Neural progenitor cell (in vitro differentiated cells): ENCODE measurements at regions not wholly inside any gene's neighbourhood (a gene's known extent, or its start where the extent isn't known, plus 50 kb on each side); places are given as distances from the start of the nearest gene placed in this dataset.

Experiments used
- DNase-seq: peaks from one replicate; pipeline ENCODE4 v3.0.0-alpha.2; 2016; ENCODE audit warnings: low spot score
- H2AFZ ChIP-seq: fragments of 200-600 bp; sonication (generic); replicated peaks from 2 replicates; pipeline ENCODE4 v1.6.1; 2016; ENCODE audit warnings: antibody characterized with exemption
- H3F3A ChIP-seq: fragments of 200-600 bp; sonication (generic); 2 replicates; pipeline ENCODE4 v1.6.1; 2016; ENCODE audit warnings: antibody characterized with exemption, low read depth
- H3K27ac ChIP-seq: fragments of 200-600 bp; sonication (generic); 2 replicates; pipeline ENCODE4 v1.5.1; 2016; ENCODE audit warnings: mild to moderate bottlenecking
- H3K27me3 ChIP-seq: fragments of 200-600 bp; sonication (generic); 2 replicates; pipeline ENCODE4 v1.6.1; 2016; ENCODE audit warnings: mild to moderate bottlenecking, moderate library complexity
- H3K36me3 ChIP-seq: fragments of 200-600 bp; sonication (generic); 2 replicates; pipeline ENCODE4 v1.5.1; 2016
- H3K4me1 ChIP-seq: fragments of 200-600 bp; sonication (generic); 2 replicates; pipeline ENCODE4 v1.6.1; 2016; ENCODE audit warnings: mixed run types
- H3K4me2 ChIP-seq: fragments of 200-600 bp; sonication (generic); 2 replicates; pipeline ENCODE4 v1.6.1; 2016
- H3K4me3 ChIP-seq: fragments of 200-600 bp; sonication (generic); 2 replicates; pipeline ENCODE4 v1.5.1; 2016
- H3K79me2 ChIP-seq: fragments of 200-600 bp; sonication (generic); 2 replicates; pipeline ENCODE4 v1.6.1; 2016; ENCODE audit warnings: low read depth
- H3K9ac ChIP-seq: fragments of 200-600 bp; sonication (generic); 2 replicates; pipeline ENCODE4 v1.6.1; 2016
- H3K9me3 ChIP-seq: fragments of 200-600 bp; sonication (generic); 2 replicates; pipeline ENCODE4 v1.5.1; 2016; ENCODE audit warnings: low read depth
- H4K20me1 ChIP-seq: fragments of 200-600 bp; sonication (generic); 2 replicates; pipeline ENCODE4 v1.6.1; 2016; ENCODE audit warnings: low read depth
- H3K27ac Mint-ChIP-seq: 3 replicates; pipeline ENCODE4 v1.8.0; 2021; ENCODE audit warnings: mixed read lengths
- H3K27me3 Mint-ChIP-seq: 2 replicates; pipeline ENCODE4 v1.8.0; 2022; ENCODE audit warnings: low read depth, mild to moderate bottlenecking, inconsistent platforms, moderate library complexity, mixed read lengths; ENCODE audit not compliant: insufficient read depth
- H3K36me3 Mint-ChIP-seq: 3 replicates; pipeline ENCODE4 v1.8.0; 2021; ENCODE audit warnings: mixed read lengths
- H3K4me1 Mint-ChIP-seq: 3 replicates; pipeline ENCODE4 v1.8.0; 2021; ENCODE audit warnings: mixed read lengths
- H3K4me3 Mint-ChIP-seq: 3 replicates; pipeline ENCODE4 v1.8.0; 2021; ENCODE audit warnings: mild to moderate bottlenecking, moderate library complexity, mixed read lengths
- H3K9me3 Mint-ChIP-seq: 3 replicates; pipeline ENCODE4 v1.8.0; 2020; ENCODE audit warnings: mixed read lengths
- EZH2 ChIP-seq: fragments of 200-600 bp; sonication (generic); IDR thresholded peaks from 2 replicates; pipeline ENCODE4 v1.6.1; 2017; ENCODE audit warnings: antibody characterized with exemption, mild to moderate bottlenecking, moderate library complexity
- EZH2phosphoT487 ChIP-seq: fragments of 200-600 bp; sonication (generic); IDR thresholded peaks from 2 replicates; pipeline ENCODE4 v1.6.1; 2017; ENCODE audit warnings: antibody characterized with exemption
- TF ChIP-seq, protein P1 (sequence below): fragments of 200-600 bp; sonication (generic); IDR thresholded peaks from 2 replicates; pipeline ENCODE4 v1.5.1; 2017; ENCODE audit warnings: antibody characterized with exemption, mild to moderate bottlenecking

DNA sequence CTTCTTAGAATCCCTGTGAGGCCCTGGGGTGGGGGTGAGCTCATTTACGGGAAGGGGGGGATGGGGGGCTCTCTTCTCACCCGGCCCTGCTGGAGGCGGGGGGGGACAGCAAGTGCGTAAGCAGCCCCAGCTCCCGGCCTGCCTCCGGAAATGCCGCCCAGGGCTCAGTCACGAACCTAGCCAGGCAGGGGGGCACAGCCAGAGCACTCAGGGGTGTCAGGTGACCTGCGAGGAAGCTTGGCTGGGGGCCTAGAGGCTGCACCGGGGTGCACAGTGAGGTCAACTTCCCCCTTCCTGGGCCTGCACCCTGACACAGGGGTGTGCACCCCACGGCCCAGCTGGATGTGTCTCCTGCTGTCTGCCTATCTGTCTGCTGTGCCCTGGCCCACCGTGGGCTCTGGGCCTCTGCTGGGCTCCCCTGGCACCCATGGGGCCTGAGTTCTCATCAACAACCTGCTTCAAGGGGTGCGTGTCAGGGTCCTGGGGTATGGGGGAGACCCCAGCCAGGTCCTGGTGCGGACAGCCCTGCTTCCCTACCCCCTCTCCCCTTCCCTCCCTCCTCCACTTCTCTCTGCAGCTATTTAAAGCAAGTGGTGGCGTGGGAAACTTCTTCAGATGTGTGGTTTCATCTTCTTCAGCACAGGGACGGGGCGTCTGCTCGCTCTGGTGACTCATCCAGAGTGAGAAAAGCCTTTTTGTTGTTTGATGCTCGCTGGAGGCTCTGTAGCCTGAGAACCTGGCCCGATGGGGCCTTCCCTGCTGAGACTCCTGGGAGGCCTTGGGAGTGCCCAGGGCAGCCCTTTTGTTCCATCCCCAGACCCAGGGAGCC lies 92.5 kb upstream of the RUNX3 start:
- no peaks in the 10 kb centered on the region for H3K36me3 Mint-ChIP-seq

DNA sequence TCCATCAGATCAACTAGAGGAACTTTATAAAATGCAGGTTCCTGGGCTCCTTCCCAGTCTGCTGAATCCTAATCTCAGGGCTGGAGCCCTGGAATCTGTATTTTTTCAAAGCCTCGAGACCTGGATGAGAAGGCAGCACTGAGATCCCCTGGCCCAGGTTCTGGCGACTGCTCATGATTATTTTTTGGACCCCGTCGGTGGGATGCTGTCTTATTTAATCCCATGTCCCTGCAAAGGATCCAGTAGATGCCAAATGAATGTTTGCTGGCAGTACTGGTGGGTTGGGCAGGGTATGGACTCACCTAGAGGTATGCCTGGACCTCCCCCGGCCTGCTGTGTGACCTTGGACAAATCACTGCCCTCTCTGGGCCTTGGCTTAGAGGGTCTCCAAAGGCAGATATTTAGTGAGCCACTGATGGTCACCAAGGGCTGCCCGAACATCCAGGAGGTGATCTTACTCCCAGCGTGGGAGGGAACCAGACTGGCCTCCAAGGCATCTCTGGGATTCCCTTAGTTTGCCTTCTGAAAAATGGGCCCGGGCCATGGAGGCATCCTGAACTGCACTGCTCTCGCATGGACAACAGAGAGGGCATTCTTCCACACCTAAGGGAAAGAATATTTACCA lies 91.6 kb upstream of the RUNX3 start:
- Histone ChIP-seq H3F3A (peaks cover 5% of the 10 kb centered on the region), H3K4me2 (no peak overlapping the region), H3K9me3 (no peaks in the 10 kb centered on the region), H3K79me2 (no peaks in the 10 kb centered on the region), H3K27me3 (no peaks in the 10 kb centered on the region), H3K4me3 (no peak overlapping the region), H3K4me1 (peaks cover 14% of the 10 kb centered on the region), H3K27ac (no peak overlapping the region), H3K9ac (no peak overlapping the region), H3K36me3 (no peaks in the 10 kb centered on the region), H2AFZ (no peak overlapping the region), H4K20me1 (no peaks in the 10 kb centered on the region)
- H3K9me3 Mint-ChIP-seq, result peaks cover 4% of the 10 kb centered on the region
- no peak overlapping the region for H3K27ac Mint-ChIP-seq
- H3K4me1 Mint-ChIP-seq, result peaks cover 28% of the 10 kb centered on the region
- DNase-seq, result no peak
- TF ChIP-seq EZH2phosphoT487, result no peak
- TF ChIP-seq, protein P1, sequence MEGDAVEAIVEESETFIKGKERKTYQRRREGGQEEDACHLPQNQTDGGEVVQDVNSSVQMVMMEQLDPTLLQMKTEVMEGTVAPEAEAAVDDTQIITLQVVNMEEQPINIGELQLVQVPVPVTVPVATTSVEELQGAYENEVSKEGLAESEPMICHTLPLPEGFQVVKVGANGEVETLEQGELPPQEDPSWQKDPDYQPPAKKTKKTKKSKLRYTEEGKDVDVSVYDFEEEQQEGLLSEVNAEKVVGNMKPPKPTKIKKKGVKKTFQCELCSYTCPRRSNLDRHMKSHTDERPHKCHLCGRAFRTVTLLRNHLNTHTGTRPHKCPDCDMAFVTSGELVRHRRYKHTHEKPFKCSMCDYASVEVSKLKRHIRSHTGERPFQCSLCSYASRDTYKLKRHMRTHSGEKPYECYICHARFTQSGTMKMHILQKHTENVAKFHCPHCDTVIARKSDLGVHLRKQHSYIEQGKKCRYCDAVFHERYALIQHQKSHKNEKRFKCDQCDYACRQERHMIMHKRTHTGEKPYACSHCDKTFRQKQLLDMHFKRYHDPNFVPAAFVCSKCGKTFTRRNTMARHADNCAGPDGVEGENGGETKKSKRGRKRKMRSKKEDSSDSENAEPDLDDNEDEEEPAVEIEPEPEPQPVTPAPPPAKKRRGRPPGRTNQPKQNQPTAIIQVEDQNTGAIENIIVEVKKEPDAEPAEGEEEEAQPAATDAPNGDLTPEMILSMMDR, result no peak
- TF ChIP-seq EZH2, result no peak
- H3K27me3 Mint-ChIP-seq, result peaks cover 9% of the 10 kb centered on the region
- no peak overlapping the region for H3K4me3 Mint-ChIP-seq
- H3K36me3 Mint-ChIP-seq, result no peaks in the 10 kb centered on the region

More for the DNA sequence above, 92.5 kb upstream of the RUNX3 start:
- Histone ChIP-seq H3K9me3 (no peaks in the 10 kb centered on the region), H3K4me1 (peaks cover 16% of the 10 kb centered on the region), H4K20me1 (no peaks in the 10 kb centered on the region), H3F3A (peaks cover 5% of the 10 kb centered on the region), H3K9ac (no peak overlapping the region), H3K36me3 (no peaks in the 10 kb centered on the region), H3K27ac (no peak overlapping the region), H3K4me2 (peak overlapping the region; percentile 35), H2AFZ (peak overlapping the region; percentile 55), H3K4me3 (no peak overlapping the region), H3K79me2 (no peaks in the 10 kb centered on the region), H3K27me3 (no peaks in the 10 kb centered on the region)
- Mint-ChIP-seq H3K27me3 (peaks cover 7% of the 10 kb centered on the region), H3K27ac (peak overlapping the region; percentile 83), H3K4me1 (peaks cover 28% of the 10 kb centered on the region), H3K9me3 (peaks cover 4% of the 10 kb centered on the region), H3K4me3 (no peak overlapping the region)
- TF ChIP-seq EZH2 (no peak), EZH2phosphoT487 (no peak)
- TF ChIP-seq, protein P1, result no peak
- DNase-seq, result no peak

DNA sequence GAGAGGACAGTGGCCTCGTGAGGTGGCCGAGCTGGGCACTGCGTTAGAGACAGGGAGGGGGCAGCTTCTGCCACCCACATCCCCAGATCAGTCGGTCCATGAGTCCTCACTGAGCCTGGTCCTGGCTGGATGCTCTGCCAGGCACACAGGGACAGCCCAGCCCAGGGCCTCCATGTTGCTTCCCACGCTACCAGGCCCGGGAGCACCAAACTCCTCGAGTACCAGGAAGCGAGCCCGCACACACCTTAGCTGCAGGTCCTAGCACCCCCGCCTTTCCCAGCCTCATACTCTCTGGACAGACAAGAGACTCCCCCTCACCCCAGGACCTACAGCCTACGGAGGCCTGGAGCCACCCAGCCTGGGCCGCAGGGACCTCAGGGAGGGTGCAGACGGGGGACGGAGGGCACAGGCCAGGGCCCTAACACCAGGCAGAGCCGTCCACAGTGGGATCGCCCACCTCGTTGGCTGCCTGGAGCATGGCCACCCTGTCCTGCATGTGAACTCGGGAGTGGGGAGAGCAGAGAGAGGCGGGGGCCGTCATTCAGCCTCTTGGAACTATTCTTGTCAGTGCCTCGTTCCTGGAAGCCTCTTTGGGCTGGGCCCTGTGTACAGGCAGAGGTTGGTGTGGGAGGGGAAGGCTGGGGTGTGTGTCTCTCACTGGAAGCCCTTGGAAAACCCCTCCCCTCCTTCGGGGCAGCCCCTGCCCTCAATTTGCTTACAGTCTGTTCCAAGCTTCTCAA lies 90.9 kb upstream of the RUNX3 start:
- Mint-ChIP-seq H3K9me3 (peaks cover 4% of the 10 kb centered on the region), H3K27ac (no peak overlapping the region), H3K4me1 (peaks cover 26% of the 10 kb centered on the region), H3K36me3 (no peaks in the 10 kb centered on the region), H3K27me3 (peaks cover 9% of the 10 kb centered on the region), H3K4me3 (no peak overlapping the region)
- H3K27me3 ChIP-seq, result no peaks in the 10 kb centered on the region
- no peak overlapping the region for H3K27ac ChIP-seq
- no peak overlapping the region for H2AFZ ChIP-seq
- no peaks in the 10 kb centered on the region for H3K9me3 ChIP-seq
- H3K4me2 ChIP-seq, result no peak overlapping the region
- no peaks in the 10 kb centered on the region for H4K20me1 ChIP-seq
- H3K4me3 ChIP-seq, result no peak overlapping the region
- peaks cover 5% of the 10 kb centered on the region for H3F3A ChIP-seq
- H3K4me1 ChIP-seq, result peaks cover 10% of the 10 kb centered on the region
- no peak for TF ChIP-seq EZH2
- TF ChIP-seq, protein P1, result no peak
- TF ChIP-seq EZH2phosphoT487, result no peak
- H3K79me2 ChIP-seq, result no peaks in the 10 kb centered on the region
- DNase-seq, result no peak
- H3K36me3 ChIP-seq, result no peaks in the 10 kb centered on the region
- H3K9ac ChIP-seq, result no peak overlapping the region
